Fibroblast of lung (primary cell): ENCODE measurements at regions not wholly inside any gene's neighbourhood (a gene's known extent, or its start where the extent isn't known, plus 50 kb on each side); places are given as distances from the start of the nearest gene placed in this dataset.
A peak's percentile ranks its signal among the peaks of the same experiment; 100 is the strongest.

ENCODE experiments used
- DNase-seq, 2 donors: peaks; one replicate each; pipeline versions ENCODE4 v3.0.0 to v3.0.0-alpha.2; 2010; ENCODE audit warnings: low read depth in 2 of 2
- H2AFZ ChIP-seq: 2 replicates; pipeline ENCODE4 v1.5.1; 2012; ENCODE audit warnings: low read length, control low read depth, inconsistent platforms
- H3K27ac ChIP-seq: 2 replicates; pipeline ENCODE4 v1.5.1; 2011; ENCODE audit warnings: low read length, control low read depth; ENCODE audit not compliant: insufficient read depth
- H3K27me3 ChIP-seq: 2 replicates; pipeline ENCODE4 v1.5.1; 2011; ENCODE audit warnings: mild to moderate bottlenecking, low read length; ENCODE audit not compliant: control insufficient read depth, insufficient read depth
- H3K36me3 ChIP-seq: 2 replicates; pipeline ENCODE4 v1.5.1; 2011; ENCODE audit warnings: low read length; ENCODE audit not compliant: control insufficient read depth, insufficient read depth
- H3K4me1 ChIP-seq: 2 replicates; pipeline ENCODE4 v1.5.1; 2011; ENCODE audit warnings: low read length; ENCODE audit not compliant: control insufficient read depth, insufficient read depth; ENCODE audit errors: extremely low read depth
- H3K4me2 ChIP-seq: 2 replicates; pipeline ENCODE4 v1.5.1; 2011; ENCODE audit warnings: low read length, control low read depth; ENCODE audit not compliant: insufficient read depth; ENCODE audit errors: extremely low read depth
- H3K4me3 ChIP-seq, 4 experiments: fragments of 200-600 bp in 1 of 4; sonication (generic) in 1 of 4; replicated peaks in 1 of 4; 2 replicates each; pipeline ENCODE4 v1.5.1; 2011 to 2016; ENCODE audit warnings: low read length in 4 of 4, low read depth in 3 of 4, mild to moderate bottlenecking in 3 of 4, control low read depth in 2 of 4, inconsistent platforms in 1 of 4, mixed read lengths in 1 of 4; ENCODE audit not compliant: insufficient read depth in 1 of 4; ENCODE audit errors: control extremely low read depth in 1 of 4
- H3K79me2 ChIP-seq: 2 replicates; pipeline ENCODE4 v1.5.1; 2012; ENCODE audit warnings: mild to moderate bottlenecking, low read length, inconsistent platforms; ENCODE audit not compliant: control insufficient read depth, insufficient read depth
- H3K9ac ChIP-seq: 2 replicates; pipeline ENCODE4 v1.5.1; 2011; ENCODE audit warnings: mild to moderate bottlenecking, low read length, control low read depth; ENCODE audit not compliant: insufficient read depth
- H3K9me3 ChIP-seq: 2 replicates; pipeline ENCODE4 v1.5.1; 2012; ENCODE audit warnings: low read depth, low read length; ENCODE audit not compliant: control insufficient read depth, insufficient read depth
- H4K20me1 ChIP-seq: 2 replicates; pipeline ENCODE4 v1.5.1; 2011; ENCODE audit warnings: low read length; ENCODE audit not compliant: control insufficient read depth, insufficient read depth; ENCODE audit errors: extremely low read depth
- CTCF ChIP-seq, 2 donors: IDR thresholded peaks in 1 of 2; conservative IDR thresholded peaks in 1 of 2; 1 replicate in 1 of 2; 2 replicates in 1 of 2; pipeline ENCODE4 v1.5.1; 2011 to 2012; ENCODE audit warnings: low read length in 2 of 2, control low read depth in 1 of 2, inconsistent platforms in 1 of 2, low read depth in 1 of 2, mild to moderate bottlenecking in 1 of 2
- EZH2 ChIP-seq: IDR thresholded peaks from 2 replicates; pipeline ENCODE4 v1.5.1; 2012; ENCODE audit warnings: low read length, control low read depth, mild to moderate bottlenecking; ENCODE audit errors: missing control alignments

- Histone ChIP-seq H3K27me3 (no peaks in the 10 kb centered on the region), H3K9me3 (no peaks in the 10 kb centered on the region), H3K4me3 (no peak overlapping the region), H3K36me3 (no peaks in the 10 kb centered on the region), H3K27ac (no peak overlapping the region), H3K79me2 (no peaks in the 10 kb centered on the region), H4K20me1 (no peaks in the 10 kb centered on the region), H2AFZ (no peak overlapping the region), H3K9ac (no peak overlapping the region), H3K4me1 (no peaks in the 10 kb centered on the region), H3K4me2 (no peak overlapping the region)
- TF ChIP-seq EZH2 = no peak
- TF ChIP-seq CTCF (conservative IDR thresholded peaks at IDR 0.05 in 1 of 2, IDR thresholded peaks at IDR 0.05 in 1 of 2; ENCODE audit: low read depth in 1 of 2, low read length in 2 of 2) = no peak
- DNase-seq = no peak
Measured at GRCh38 chr14:59041308-59041707, 147.2 kb upstream of the DAAM1 start.

GRCh38 chr14:59044707-59045106, 143.8 kb upstream of the DAAM1 start:
- Histone ChIP-seq H3K79me2 (no peaks in the 10 kb centered on the region), H3K4me1 (no peaks in the 10 kb centered on the region), H3K27me3 (no peaks in the 10 kb centered on the region), H3K9ac (no peak overlapping the region), H3K9me3 (no peaks in the 10 kb centered on the region), H3K4me3 (no peak overlapping the region), H3K27ac (no peak overlapping the region), H3K36me3 (no peaks in the 10 kb centered on the region), H2AFZ (no peak overlapping the region), H3K4me2 (no peak overlapping the region), H4K20me1 (no peaks in the 10 kb centered on the region)
- DNase-seq = no peak
- TF ChIP-seq EZH2 (no peak), CTCF (conservative IDR thresholded peaks at IDR 0.05 in 1 of 2, IDR thresholded peaks at IDR 0.05 in 1 of 2; ENCODE audit: low read depth in 1 of 2, low read length in 2 of 2) (no peak)

- peak; percentile 19 to 67 for DNase-seq
- no peak overlapping the region for H3K9ac ChIP-seq
- no peaks in the 10 kb centered on the region for H4K20me1 ChIP-seq
- no peaks in the 10 kb centered on the region for H3K4me1 ChIP-seq
- no peaks in the 10 kb centered on the region for H3K9me3 ChIP-seq
- TF ChIP-seq EZH2 (no peak), CTCF (conservative IDR thresholded peaks at IDR 0.05 in 1 of 2, IDR thresholded peaks at IDR 0.05 in 1 of 2; ENCODE audit: low read depth in 1 of 2, low read length in 2 of 2) (no peak)
- no peak overlapping the region for H3K4me2 ChIP-seq
- H3K27me3 ChIP-seq = no peaks in the 10 kb centered on the region
- no peak overlapping the region for H3K4me3 ChIP-seq
- H3K36me3 ChIP-seq = no peaks in the 10 kb centered on the region
- no peaks in the 10 kb centered on the region for H3K79me2 ChIP-seq
- H2AFZ ChIP-seq = no peak overlapping the region
- H3K27ac ChIP-seq = no peak overlapping the region
Measured at GRCh38 chr14:59046746-59047145, 141.7 kb upstream of the DAAM1 start.
